HT-29 (cell line): ENCODE measurements at regions not wholly inside any gene's neighbourhood (a gene's known extent, or its start where the extent isn't known, plus 50 kb on each side); places are given as distances from the start of the nearest gene placed in this dataset.
"Not testable (repeated sequence)": the region's sequence is repeated elsewhere in the genome, so short reads cannot be mapped to it uniquely, and the experiment has no call there.

ENCODE experiments used
- DNase-seq: peaks from one replicate; pipeline ENCODE4 v3.0.0-alpha.2; 2015; ENCODE audit warnings: low spot score

DNA sequence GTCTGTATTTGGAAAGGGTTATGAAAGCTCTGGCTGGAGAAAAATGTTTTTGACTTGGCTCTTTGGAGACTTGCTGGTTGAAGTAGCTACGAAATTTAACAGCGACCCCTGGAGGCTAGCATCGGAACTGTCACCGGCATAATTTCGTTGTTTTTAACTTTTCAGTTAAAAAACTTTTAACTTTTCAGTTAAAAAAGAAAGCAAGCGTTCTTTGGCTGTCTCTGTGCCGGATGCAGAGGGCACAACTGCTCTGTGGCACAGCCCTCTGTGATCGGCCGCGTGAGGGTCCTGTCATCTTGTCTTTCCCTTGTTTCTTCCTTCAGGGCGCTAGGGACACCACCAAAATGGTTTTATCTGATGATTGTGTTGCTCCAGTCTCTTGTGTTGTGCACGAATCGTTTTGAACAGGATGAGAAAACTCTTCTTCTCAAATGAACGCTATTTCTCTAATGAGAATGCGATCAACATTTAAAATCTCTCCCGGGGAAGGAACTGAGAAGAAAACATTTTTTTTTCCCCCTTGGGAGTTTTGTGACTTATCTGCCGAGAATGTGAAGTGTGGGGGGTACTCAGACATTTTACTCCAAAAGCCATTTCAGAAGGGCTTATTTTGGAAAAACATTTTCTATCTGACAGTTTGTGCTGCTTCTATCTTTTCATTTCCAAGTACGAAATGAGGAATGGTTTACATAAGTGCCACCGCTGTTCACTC is 57.1 kb downstream of the ADCYAP1 start:
- peak; percentile 53 for DNase-seq

DNA sequence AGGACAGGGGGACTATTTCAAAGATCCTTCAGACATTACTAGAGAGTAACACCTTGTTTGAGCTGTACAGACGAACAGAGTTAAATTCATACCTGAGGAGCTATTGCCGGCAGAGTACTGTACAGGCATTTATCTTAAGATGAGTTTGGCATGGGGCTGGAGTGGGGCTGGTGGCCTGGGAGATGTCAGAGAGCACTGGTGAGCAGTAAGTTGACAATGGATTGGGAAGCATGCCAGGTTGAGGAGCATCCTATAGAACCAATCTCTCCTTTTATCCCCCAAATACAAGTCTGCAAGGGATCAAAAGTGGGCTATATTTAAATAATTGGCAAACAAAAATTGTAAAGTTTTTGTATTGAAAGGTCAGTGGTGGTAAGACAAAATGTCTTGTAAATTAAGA is 58.6 kb downstream of the ADCYAP1 start:
- no peak for DNase-seq

DNA sequence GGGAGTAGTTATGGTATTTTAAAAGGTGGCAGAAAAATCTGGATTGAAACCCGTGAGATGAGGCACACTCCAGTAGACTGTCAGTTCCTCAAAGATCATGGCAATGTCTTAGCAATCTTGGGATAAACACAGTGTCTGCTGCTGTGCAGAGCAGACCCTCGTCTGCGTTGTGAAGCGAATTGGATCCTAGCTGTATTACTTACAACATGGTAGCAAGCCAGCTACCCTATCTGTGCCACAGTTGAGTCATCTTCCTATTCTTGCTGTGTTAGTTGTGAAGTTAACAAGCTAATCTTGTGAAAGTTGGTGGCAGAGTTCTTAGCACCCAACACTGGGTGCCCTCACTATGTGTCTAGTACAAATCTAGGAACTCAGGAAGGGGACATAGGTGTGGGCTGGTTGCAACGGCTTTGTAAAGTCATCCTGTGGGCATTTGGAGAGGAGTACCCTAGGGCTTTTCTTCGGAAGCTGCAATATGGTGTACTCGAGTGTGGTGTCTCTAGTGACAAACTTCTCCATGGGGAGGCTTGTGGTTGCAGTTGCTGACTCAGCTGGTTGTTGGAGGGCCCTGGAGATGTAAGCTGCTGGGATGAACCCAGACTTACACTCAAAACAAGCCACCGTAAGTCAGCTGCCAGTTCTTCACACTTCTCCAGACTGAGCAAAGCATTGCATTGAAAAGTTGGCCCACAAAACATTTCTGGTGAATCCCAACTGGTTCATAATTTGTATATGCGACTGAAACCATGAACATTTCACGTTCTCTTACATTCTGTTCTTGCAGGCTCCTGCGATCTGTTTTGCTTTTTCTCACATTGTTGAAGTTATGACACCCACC is 61.5 kb downstream of the ADCYAP1 start:
- no peak for DNase-seq

GRCh38 chr18:966759-967576 is 62.3 kb downstream of the ADCYAP1 start:
- no peak for DNase-seq

DNA sequence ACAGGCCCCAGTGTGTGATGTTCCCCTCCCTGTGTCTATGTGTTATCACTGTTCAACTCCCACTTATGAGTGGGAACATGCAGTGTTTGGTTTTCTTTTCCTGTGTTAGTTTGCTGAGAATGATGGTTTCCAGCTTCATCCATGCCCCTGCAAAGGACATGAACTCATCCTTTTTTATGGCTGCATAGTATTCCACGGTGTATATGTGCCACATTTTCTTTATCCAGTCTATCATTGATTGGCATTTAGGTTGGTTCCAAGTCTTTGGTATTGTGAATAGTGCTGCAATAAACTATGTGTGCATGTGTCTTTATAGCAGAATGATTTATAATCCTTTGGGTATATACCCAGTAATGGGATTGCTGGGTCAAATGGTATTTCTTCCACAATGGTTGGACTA is 64.2 kb downstream of the ADCYAP1 start:
- not testable (repeated sequence) for DNase-seq

DNA sequence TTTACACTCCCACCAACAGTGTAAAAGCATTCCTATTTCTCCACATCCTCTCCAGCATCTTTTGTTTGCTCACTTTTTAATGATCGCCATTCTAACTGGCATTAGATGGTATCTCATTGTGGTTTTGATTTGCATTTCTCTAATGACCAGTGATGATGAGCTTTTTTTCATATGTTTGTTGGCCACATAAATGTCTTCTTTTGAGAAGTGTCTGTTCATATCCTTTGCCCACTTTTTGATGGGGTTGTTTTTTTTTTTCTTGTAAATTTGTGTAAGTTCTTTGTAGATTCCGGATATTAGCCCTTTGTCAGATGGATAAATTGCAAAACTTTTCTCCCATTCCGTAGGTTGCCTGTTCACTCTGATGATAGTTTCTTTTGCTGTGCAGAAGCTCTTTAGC is 64.6 kb downstream of the ADCYAP1 start:
- DNase-seq, result not testable (repeated sequence)

DNA sequence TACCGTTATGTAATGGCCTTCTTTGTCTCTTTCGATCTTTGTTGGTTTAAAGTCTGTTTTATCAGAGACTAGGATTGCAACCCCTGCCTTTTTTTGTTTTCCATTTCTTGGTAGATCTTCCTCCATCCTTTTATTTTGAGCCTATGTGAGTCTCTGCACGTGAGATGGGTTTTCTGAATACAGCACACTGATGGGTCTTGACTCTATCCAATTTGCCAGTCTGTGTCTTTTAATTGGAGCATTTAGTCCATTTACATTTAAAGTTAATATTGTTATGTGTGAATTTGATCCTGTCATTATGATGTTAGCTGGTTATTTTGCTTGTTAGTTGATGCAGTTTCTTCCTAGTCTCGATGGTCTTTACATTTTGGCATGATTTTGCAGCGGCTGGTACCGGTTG is 69.9 kb downstream of the ADCYAP1 start:
- not testable (repeated sequence) for DNase-seq

DNA sequence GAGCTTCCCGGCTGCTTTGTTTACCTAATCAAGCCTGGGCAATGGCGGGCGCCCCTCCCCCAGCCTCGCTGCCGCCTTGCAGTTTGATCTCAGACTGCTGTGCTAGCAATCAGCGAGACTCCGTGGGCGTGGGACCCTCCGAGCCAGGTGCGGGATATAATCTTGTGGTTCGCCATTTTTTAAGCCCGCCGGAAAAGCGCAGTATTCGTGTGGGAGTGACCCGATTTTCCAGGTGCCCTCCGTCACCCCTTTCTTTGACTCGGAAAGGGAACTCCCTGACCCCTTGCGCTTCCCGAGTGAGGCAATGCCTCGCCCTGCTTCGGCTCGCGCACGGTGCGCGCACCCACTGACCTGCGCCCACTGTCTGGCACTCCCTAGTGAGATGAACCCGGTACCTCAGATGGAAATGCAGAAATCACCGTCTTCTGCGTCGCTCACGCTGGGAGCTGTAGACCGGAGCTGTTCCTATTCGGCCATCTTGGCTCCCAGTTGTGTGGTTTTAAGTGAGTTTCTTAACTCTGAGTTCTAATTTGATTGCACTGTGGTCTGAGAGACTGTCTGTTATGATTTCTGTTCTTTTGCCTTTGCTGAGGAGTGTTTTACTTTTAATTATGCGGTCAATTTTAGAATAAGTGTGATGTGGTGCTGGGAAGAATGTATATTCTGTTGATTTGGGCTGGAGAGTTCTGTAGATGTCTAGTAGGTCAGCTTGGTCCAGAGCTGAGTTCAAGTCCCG is 71.9 kb downstream of the ADCYAP1 start:
- not testable (repeated sequence) for DNase-seq

- DNase-seq, result not testable (repeated sequence)
Observed at GRCh38 chr18:977327-977726, 72.7 kb downstream of the ADCYAP1 start.

DNA sequence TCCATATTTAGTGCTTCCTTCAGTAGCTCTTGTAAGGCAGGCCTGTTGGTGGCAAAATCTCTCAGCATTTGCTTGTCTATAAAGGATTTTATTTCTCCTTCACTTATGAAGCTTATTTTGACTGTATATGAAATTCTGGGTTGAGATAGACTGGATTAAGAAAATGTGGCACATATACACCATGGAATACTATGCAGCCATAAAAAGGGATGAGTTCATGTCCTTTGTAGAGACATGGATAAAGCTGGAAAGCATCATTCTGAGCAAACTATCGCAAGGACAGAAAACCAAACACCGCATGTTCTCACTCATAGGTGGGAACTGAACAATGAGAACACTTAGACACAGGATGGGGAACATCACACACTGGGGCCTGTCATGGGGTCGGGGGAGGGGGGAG is 73.1 kb downstream of the ADCYAP1 start:
- DNase-seq, result not testable (repeated sequence)

- DNase-seq, result no peak
Observed at GRCh38 chr18:980586-980985, 75.9 kb downstream of the ADCYAP1 start.

GRCh38 chr18:984004-984403 is 79.3 kb downstream of the ADCYAP1 start:
- DNase-seq, result no peak

GRCh38 chr18:985212-985661 is 80.6 kb downstream of the ADCYAP1 start:
- DNase-seq, result no peak

- DNase-seq, result no peak
Observed at GRCh38 chr18:986051-986450, 81.4 kb downstream of the ADCYAP1 start.

- DNase-seq, result no peak
Observed at GRCh38 chr18:986552-986951, 81.9 kb downstream of the ADCYAP1 start.

DNA sequence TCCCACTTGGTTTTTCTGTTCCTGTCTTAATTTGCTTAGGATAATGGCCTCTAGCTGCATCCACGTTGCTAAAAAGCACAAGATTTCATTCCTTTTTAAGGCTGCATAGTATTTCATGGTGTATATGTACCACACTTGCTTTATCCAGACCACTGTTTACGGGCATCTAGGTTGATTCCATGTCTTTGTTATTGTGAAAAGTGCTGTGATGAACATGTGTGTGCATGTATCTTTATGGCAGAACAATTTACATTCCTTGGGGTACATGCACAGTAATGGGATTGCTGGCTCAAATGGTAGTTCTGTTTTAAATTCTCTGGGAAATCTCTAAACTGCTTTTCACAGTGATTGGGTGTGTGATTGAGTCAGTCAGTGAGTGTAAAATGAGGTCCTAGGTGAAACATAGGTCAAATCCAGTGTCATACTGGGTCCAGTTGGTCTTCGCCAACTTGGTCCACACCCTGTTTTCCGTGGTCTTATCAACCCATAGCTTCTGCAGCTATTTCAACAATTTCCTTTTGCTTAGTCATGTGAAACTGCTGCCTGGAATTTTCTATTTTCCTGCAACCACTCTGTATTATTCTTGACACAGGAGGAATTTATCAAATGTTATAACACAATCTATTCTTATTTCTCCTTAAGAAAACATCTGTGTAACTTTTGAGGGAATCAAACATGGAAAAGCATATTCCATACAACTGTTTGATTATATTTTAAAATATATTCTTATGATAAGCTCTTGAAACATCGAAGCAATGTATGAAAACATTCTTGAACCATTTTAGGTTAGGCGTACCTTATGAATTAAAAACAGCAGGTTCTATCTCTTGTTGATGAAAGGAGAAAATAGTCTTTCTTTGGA is 82.9 kb downstream of the ADCYAP1 start:
- DNase-seq, result no peak

GRCh38 chr18:989425-989824 is 84.8 kb downstream of the ADCYAP1 start:
- DNase-seq, result no peak

- DNase-seq, result no peak
Observed at GRCh38 chr18:990197-990596, 85.5 kb downstream of the ADCYAP1 start.

- no peak for DNase-seq
Observed at GRCh38 chr18:991441-991840, 86.8 kb downstream of the ADCYAP1 start.

DNA sequence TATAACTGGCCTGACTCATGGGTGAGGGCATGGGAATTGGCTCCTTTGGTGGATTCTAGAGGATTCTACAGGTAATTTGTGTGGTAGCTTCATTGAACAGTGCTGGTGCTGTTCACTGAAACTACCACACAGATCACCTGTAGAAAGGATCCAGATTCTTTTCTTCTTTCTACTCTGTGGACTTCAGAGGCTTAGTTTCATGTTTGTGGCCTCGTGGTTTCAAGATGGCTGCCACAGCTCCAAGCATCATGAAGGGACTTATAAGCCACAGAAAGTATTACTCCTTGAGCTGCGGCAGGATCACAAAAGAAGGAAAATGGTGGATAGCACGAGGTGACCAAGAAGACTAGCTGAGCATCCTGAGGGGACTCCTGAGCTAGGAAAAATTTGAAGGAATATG is 88.9 kb downstream of the ADCYAP1 start:
- no peak for DNase-seq
